Stomach (tissue), 4 donors: ENCODE measurements at regions not wholly inside any gene's neighbourhood (a gene's known extent, or its start where the extent isn't known, plus 50 kb on each side); places are given as distances from the start of the nearest gene placed in this dataset.

Experiments
- CTCF ChIP-seq, 7 experiments: fragments of 450-650 bp in 4 of 7; fragments of 200-600 bp in 3 of 7; sonication (generic) in 3 of 7; IDR thresholded peaks; one replicate each; pipeline ENCODE4 v1.5.1; 2016 to 2019; ENCODE audit warnings: antibody characterized with exemption in 7 of 7, control low read depth in 2 of 7, mild to moderate bottlenecking in 1 of 7
- EP300 ChIP-seq: sonication (generic); formaldehyde crosslinking; IDR thresholded peaks from one replicate; pipeline ENCODE4 v1.6.1; 2017; ENCODE audit warnings: antibody characterized with exemption
- POLR2A ChIP-seq, 4 donors: fragments of 450-650 bp; IDR thresholded peaks; one replicate each; pipeline ENCODE4 v1.6.1; 2016; ENCODE audit warnings: antibody characterized with exemption in 4 of 4, control low read depth in 2 of 4, mild to moderate bottlenecking in 1 of 4, moderate library complexity in 1 of 4
- POLR2AphosphoS5 ChIP-seq, 3 donors: sonication (generic); formaldehyde crosslinking; IDR thresholded peaks; one replicate each; pipeline ENCODE4 v1.6.1; 2016; ENCODE audit warnings: antibody characterized with exemption in 3 of 3

GRCh38 chr2:160701822-160702221 is 208.2 kb upstream of the RBMS1 start:
- no peak for TF ChIP-seq CTCF (IDR thresholded peaks at IDR 0.05)
- TF ChIP-seq POLR2A (IDR thresholded peaks at IDR 0.05), result no peak
- TF ChIP-seq POLR2AphosphoS5 (IDR thresholded peaks at IDR 0.05), result no peak
- TF ChIP-seq EP300, result no peak
